Hypothalamus (tissue), 51 donors: ENCODE measurements at regions not wholly inside any gene's neighbourhood (a gene's known extent, or its start where the extent isn't known, plus 50 kb on each side); places are given as distances from the start of the nearest gene placed in this dataset.
"Not testable (repeated sequence)": the region's sequence is repeated elsewhere in the genome, so short reads cannot be mapped to it uniquely, and the experiment has no call there.

Experiments used
- DNase-seq, 51 donors: peaks; one replicate each; lab custom pipeline; 2025; lab: John Stamatoyannopoulos, UW

GRCh38 chr2:109718139-109718538 lies 76.0 kb upstream of the RGPD5 start:
- DNase-seq: no peak

- DNase-seq: no peak
Measured at GRCh38 chr2:109719871-109720270, 74.2 kb upstream of the RGPD5 start.

GRCh38 chr2:109720380-109721106 lies 73.6 kb upstream of the RGPD5 start:
- DNase-seq: no peak

- DNase-seq: no peak
Measured at GRCh38 chr2:109721135-109721534, 73.0 kb upstream of the RGPD5 start.

- DNase-seq: no peak
Measured at GRCh38 chr2:109721626-109722025, 72.5 kb upstream of the RGPD5 start.

- no peak for DNase-seq
Measured at GRCh38 chr2:109722026-109722425, 72.1 kb upstream of the RGPD5 start.

GRCh38 chr2:109722640-109723039 lies 71.5 kb upstream of the RGPD5 start:
- not testable (repeated sequence) for DNase-seq

GRCh38 chr2:109723153-109723552 lies 71.0 kb upstream of the RGPD5 start:
- not testable (repeated sequence) for DNase-seq

GRCh38 chr2:109724533-109725460 lies 69.3 kb upstream of the RGPD5 start:
- no peak for DNase-seq

- no peak for DNase-seq
Measured at GRCh38 chr2:109726379-109727270, 67.5 kb upstream of the RGPD5 start.

- no peak for DNase-seq
Measured at GRCh38 chr2:109727929-109728447, 66.1 kb upstream of the RGPD5 start.

- not testable (repeated sequence) for DNase-seq
Measured at GRCh38 chr2:109733746-109734145, 60.4 kb upstream of the RGPD5 start.

GRCh38 chr2:109736177-109736827 lies 57.8 kb upstream of the RGPD5 start:
- peak in 33 of 51 donors; percentile 3 to 74 (median 31) for DNase-seq
